ENCODE measurements at regions not wholly inside any gene's neighbourhood (a gene's known extent, or its start where the extent isn't known, plus 50 kb on each side); places are given as distances from the start of the nearest gene placed in this dataset.

DNA sequence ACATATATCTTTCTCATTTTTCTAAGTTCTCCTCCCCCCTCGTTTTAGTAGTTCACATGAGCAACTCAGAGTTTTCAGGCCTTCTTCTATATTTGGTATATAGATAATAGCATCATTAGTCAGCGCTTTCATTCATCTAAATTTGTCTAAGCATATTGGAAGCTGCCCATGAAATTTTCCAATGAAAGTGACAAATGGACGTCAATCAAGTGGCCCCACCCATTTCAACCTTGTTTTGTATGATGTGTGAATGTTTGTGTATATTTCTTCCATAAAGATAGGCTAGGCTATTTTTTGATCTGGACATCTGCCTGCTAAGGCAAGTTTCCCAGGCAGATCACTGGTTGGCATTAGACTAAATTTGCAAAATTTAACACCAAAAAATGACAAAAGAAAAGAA lies 104.0 kb upstream of the SSBP2 start:
- TF ChIP-seq, protein P1, sequence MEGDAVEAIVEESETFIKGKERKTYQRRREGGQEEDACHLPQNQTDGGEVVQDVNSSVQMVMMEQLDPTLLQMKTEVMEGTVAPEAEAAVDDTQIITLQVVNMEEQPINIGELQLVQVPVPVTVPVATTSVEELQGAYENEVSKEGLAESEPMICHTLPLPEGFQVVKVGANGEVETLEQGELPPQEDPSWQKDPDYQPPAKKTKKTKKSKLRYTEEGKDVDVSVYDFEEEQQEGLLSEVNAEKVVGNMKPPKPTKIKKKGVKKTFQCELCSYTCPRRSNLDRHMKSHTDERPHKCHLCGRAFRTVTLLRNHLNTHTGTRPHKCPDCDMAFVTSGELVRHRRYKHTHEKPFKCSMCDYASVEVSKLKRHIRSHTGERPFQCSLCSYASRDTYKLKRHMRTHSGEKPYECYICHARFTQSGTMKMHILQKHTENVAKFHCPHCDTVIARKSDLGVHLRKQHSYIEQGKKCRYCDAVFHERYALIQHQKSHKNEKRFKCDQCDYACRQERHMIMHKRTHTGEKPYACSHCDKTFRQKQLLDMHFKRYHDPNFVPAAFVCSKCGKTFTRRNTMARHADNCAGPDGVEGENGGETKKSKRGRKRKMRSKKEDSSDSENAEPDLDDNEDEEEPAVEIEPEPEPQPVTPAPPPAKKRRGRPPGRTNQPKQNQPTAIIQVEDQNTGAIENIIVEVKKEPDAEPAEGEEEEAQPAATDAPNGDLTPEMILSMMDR (IDR thresholded peaks at IDR 0.05): no peak
- TF ChIP-seq ZFX (IDR thresholded peaks at IDR 0.05; ENCODE audit: borderline replicate concordance): no peak

Measured in 22Rv1 (cell line).